Mesendoderm (in vitro differentiated cells): ENCODE measurements at regions not wholly inside any gene's neighbourhood (a gene's known extent, or its start where the extent isn't known, plus 50 kb on each side); places are given as distances from the start of the nearest gene placed in this dataset.
A peak's percentile ranks its signal among the peaks of the same experiment; 100 is the strongest.

Source experiments
- DNase-seq: peaks from one replicate; pipeline ENCODE4 v3.0.0; 2013
- H2AK5ac ChIP-seq: 2 replicates; pipeline ENCODE4 v1.6.1; 2013; ENCODE audit warnings: low read length, inconsistent platforms
- H2BK120ac ChIP-seq: 2 replicates; pipeline ENCODE4 v1.6.1; 2013; ENCODE audit warnings: low read depth, mild to moderate bottlenecking, low read length, moderate library complexity, mixed read lengths
- H2BK15ac ChIP-seq: replicated peaks from 2 replicates; pipeline ENCODE4 v1.6.1; 2013; ENCODE audit warnings: low read depth, mild to moderate bottlenecking, moderate library complexity
- H2BK5ac ChIP-seq: 2 replicates; pipeline ENCODE4 v1.6.1; 2013; ENCODE audit warnings: low read length, inconsistent platforms
- H3K18ac ChIP-seq: 2 replicates; pipeline ENCODE4 v1.6.1; 2013; ENCODE audit warnings: mild to moderate bottlenecking, low read length, mixed read lengths
- H3K23ac ChIP-seq: one replicate; pipeline ENCODE4 v1.6.1; 2013; ENCODE audit warnings: low read length
- H3K27ac ChIP-seq: 2 replicates; pipeline ENCODE4 v1.5.1; 2013; ENCODE audit warnings: low read depth, mild to moderate bottlenecking, inconsistent platforms, low read length, moderate library complexity
- H3K27me3 ChIP-seq: 2 replicates; pipeline ENCODE4 v1.6.1; 2013; ENCODE audit warnings: low read length, control low read depth, mild to moderate bottlenecking, inconsistent platforms; ENCODE audit not compliant: insufficient read depth, poor library complexity
- H3K36me3 ChIP-seq: 2 replicates; pipeline ENCODE4 v1.6.1; 2013; ENCODE audit warnings: low read length, inconsistent platforms; ENCODE audit not compliant: control insufficient read depth, insufficient read depth
- H3K4ac ChIP-seq: one replicate; pipeline ENCODE4 v1.6.1; 2013; ENCODE audit warnings: low read depth, mild to moderate bottlenecking, low read length, moderate library complexity
- H3K4me1 ChIP-seq: 2 replicates; pipeline ENCODE4 v1.6.1; 2013; ENCODE audit warnings: low read depth, low read length, inconsistent platforms; ENCODE audit not compliant: control insufficient read depth
- H3K4me2 ChIP-seq: 2 replicates; pipeline ENCODE4 v1.6.1; 2013; ENCODE audit warnings: low read length
- H3K4me3 ChIP-seq: 2 replicates; pipeline ENCODE4 v1.5.1; 2013; ENCODE audit warnings: mild to moderate bottlenecking, low read length
- H3K56ac ChIP-seq: one replicate; pipeline ENCODE4 v1.6.1; 2013; ENCODE audit warnings: low read length
- H3K79me1 ChIP-seq: 2 replicates; pipeline ENCODE4 v1.6.1; 2013; ENCODE audit warnings: low read length, inconsistent platforms
- H3K79me2 ChIP-seq: 2 replicates; pipeline ENCODE4 v1.6.1; 2013; ENCODE audit warnings: mild to moderate bottlenecking, low read length; ENCODE audit not compliant: control insufficient read depth, insufficient read depth
- H3K9ac ChIP-seq: 2 replicates; pipeline ENCODE4 v1.6.1; 2013; ENCODE audit warnings: low read length, inconsistent platforms
- H4K5ac ChIP-seq: one replicate; pipeline ENCODE4 v1.6.1; 2013; ENCODE audit warnings: low read length
- H4K8ac ChIP-seq: one replicate; pipeline ENCODE4 v1.6.1; 2013; ENCODE audit warnings: low read depth, mild to moderate bottlenecking, control low read depth, low read length, moderate library complexity
- WGBS: extraction: QIAGEN DNeasy Blood & Tissue Kit; methylation state at CpG from one replicate; pipeline ENCODE4 v1.1.7; 2013; ENCODE audit warnings: low lambda C conversion rate, missing lambda C conversion rate; ENCODE audit not compliant: insufficient coverage; ENCODE audit errors: extremely low coverage; 5-methylcytosine and 5-hydroxymethylcytosine counted together

DNA sequence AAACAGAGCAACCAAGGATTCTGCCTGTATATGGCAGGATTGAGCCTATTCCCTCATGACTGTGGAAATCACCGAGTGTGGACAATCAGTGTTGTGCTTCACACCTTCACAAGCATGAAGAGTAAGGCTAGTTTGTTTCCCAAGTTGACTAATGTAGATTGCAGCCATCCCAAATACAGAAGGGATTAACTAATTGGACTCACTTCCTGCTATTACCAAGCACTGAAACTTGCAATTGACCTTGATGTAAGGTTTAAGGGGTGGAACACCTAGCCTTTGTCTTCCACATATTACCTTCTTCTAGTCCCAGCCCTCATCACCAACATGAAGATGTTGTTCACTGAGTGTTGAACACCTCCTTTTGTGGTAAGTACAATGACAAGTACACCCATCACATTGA, 120.9 kb upstream of the RND3 start:
- H3K27ac ChIP-seq, result no peak overlapping the region
- no CpG with 5 or more reads among the region's 1 CpG for WGBS

DNA sequence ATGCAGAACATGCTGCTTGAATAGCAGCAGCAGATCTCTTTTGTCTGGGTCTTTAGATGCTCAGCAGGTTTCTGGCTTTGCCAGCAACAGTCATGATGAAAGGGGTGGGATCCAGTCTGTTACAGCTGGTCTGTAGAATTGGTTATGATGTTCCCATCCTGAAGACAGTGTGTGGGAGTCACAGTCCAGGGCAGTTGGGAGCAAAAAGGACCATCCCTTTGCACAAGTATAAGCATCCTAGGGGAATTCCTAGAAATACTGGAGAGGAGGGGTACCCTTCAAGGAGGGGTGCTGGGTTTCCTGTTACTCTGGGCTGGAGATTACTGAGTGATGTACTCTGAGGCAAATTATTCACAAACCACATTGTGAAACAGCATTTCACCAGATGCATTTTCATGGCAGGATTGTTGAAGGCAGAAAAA, 119.9 kb upstream of the RND3 start:
- no peak overlapping the region for H3K27ac ChIP-seq
- H3K79me2 ChIP-seq, result no peaks in the 10 kb centered on the region
- H2BK15ac ChIP-seq, result no peak overlapping the region
- no peak overlapping the region for H3K4ac ChIP-seq
- no peaks in the 10 kb centered on the region for H3K27me3 ChIP-seq
- no peak overlapping the region for H3K56ac ChIP-seq
- no peak overlapping the region for H4K5ac ChIP-seq
- no peaks in the 10 kb centered on the region for H3K79me1 ChIP-seq
- H3K4me3 ChIP-seq, result no peak overlapping the region
- no peak overlapping the region for H3K18ac ChIP-seq
- H2BK5ac ChIP-seq, result no peak overlapping the region
- no peak for DNase-seq
- H3K23ac ChIP-seq, result no peak overlapping the region
- no peaks in the 10 kb centered on the region for H3K4me1 ChIP-seq
- no peak overlapping the region for H2BK120ac ChIP-seq
- H4K8ac ChIP-seq, result no peak overlapping the region
- H3K36me3 ChIP-seq, result no peaks in the 10 kb centered on the region
- no peak overlapping the region for H3K4me2 ChIP-seq
- H3K9ac ChIP-seq, result no peak overlapping the region
- H2AK5ac ChIP-seq, result no peak overlapping the region

More for the DNA sequence above, 120.9 kb upstream of the RND3 start:
- Histone ChIP-seq H2AK5ac (no peak overlapping the region), H2BK120ac (no peak overlapping the region), H3K36me3 (no peaks in the 10 kb centered on the region), H2BK5ac (no peak overlapping the region), H3K27me3 (no peaks in the 10 kb centered on the region), H2BK15ac (no peak overlapping the region), H3K4me3 (no peak overlapping the region), H3K23ac (no peak overlapping the region), H4K8ac (no peak overlapping the region), H3K4ac (no peak overlapping the region), H3K18ac (no peak overlapping the region), H3K79me1 (no peaks in the 10 kb centered on the region), H4K5ac (no peak overlapping the region), H3K9ac (no peak overlapping the region), H3K4me1 (no peaks in the 10 kb centered on the region), H3K79me2 (no peaks in the 10 kb centered on the region), H3K56ac (peak overlapping the region; percentile 2), H3K4me2 (no peak overlapping the region)
- no peak for DNase-seq

DNA sequence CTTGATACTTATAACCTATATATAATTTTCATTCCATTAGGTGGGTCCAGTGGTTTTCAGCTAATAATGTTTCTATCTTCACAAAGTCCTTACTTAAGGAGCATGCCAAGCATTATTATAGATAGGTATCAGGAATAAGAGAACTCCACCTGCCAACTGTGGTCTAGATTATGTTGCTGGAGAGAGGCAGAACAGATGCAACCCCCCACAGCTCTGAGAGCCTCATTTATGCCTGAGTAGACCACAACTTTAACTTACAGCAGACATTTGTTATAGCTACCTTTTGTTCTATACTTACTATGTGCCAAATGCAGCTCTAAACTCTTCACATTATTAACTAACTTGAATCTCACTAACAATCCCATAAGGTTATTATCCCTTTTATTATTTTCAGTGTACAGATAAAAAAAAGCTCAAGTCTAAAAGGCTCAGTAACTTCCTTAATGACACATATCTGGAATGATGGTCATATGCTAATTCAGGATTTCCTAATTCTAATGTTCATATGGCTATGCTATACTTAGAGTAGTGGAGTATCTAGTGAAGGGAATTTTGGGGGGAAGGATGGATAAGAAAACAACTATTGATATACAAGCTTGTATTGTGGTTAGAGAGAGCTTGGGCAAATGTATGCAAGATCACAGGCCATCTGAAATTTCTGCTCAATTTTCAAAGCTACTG, 119.1 kb upstream of the RND3 start:
- Histone ChIP-seq H3K23ac (no peak overlapping the region), H3K27me3 (no peaks in the 10 kb centered on the region), H3K9ac (no peak overlapping the region), H3K18ac (no peak overlapping the region), H4K8ac (no peak overlapping the region), H3K27ac (no peak overlapping the region), H3K4me2 (no peak overlapping the region), H3K79me2 (no peaks in the 10 kb centered on the region), H3K79me1 (no peaks in the 10 kb centered on the region), H3K4me1 (no peaks in the 10 kb centered on the region), H2BK5ac (no peak overlapping the region), H4K5ac (no peak overlapping the region), H2BK15ac (no peak overlapping the region), H3K4ac (no peak overlapping the region), H2BK120ac (no peak overlapping the region), H3K36me3 (no peaks in the 10 kb centered on the region), H3K56ac (no peak overlapping the region), H2AK5ac (no peak overlapping the region), H3K4me3 (no peak overlapping the region)
- DNase-seq, result no peak

DNA sequence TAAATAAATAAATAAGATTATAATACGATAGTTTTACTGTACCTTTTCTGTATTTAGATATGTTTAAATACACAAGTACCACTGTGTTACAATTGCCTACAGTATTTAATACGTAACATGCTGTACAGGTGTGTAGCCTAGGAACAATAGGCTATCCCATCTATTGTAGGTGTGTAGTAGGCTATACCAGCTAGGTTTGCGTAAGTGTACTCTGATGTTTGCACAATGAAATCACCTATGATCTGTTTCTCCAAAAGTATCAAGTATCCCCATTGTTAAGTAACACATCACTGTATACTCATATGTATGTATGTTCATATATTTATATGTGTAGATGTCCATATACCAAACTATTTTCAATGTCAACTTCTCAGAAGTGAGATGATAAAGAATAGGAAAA, 118.2 kb upstream of the RND3 start:
- Histone ChIP-seq H2AK5ac (no peak overlapping the region), H3K4me3 (no peak overlapping the region), H4K8ac (no peak overlapping the region), H3K79me1 (no peaks in the 10 kb centered on the region), H3K23ac (no peak overlapping the region), H3K79me2 (no peaks in the 10 kb centered on the region), H3K9ac (no peak overlapping the region), H3K27me3 (no peaks in the 10 kb centered on the region), H3K27ac (no peak overlapping the region), H3K4ac (no peak overlapping the region), H3K4me2 (no peak overlapping the region), H2BK120ac (no peak overlapping the region), H3K36me3 (no peaks in the 10 kb centered on the region), H4K5ac (no peak overlapping the region), H3K4me1 (no peaks in the 10 kb centered on the region), H3K18ac (no peak overlapping the region), H2BK15ac (no peak overlapping the region), H2BK5ac (no peak overlapping the region), H3K56ac (no peak overlapping the region)
- DNase-seq, result no peak
- no CpG with 5 or more reads among the region's 3 CpGs for WGBS

DNA sequence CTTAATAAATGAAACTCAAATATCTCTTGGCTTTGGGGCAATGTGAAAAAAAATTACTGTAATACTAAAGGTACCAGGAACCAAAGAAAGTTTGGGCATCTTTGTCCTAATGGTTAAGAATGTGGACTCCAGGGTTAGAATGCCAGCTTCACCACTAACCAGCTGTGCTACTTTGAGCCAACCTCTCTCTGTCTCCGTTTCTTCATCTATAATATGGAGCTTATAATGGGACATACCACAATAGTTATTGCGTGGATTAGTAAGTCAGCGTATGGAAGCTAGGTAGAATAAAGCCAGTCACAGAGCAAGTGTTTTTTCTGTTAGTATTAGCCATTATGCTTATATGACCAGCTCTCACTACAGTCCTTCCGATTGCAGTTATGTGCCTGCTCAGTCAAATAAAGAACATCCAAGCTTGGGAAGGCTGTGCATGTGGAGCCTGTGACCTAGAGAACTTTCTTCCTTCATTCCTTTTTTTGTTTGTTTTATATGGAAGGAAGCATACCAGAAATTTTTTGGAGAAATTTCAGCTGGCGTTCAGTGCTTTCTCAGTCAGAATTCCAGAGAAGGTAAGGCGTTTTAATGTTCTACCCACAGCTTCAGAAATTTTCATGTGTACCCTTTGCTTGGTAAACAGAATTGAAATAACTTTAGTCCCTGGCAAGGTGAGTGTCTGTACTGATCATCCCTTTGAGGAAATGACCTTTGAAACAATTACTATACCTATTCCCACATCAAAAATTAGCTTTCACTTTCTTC, 114.0 kb upstream of the RND3 start:
- Histone ChIP-seq H2BK15ac (no peak overlapping the region), H3K4ac (no peak overlapping the region), H3K27ac (no peak overlapping the region), H3K79me2 (no peaks in the 10 kb centered on the region), H2AK5ac (no peak overlapping the region), H4K5ac (no peak overlapping the region), H3K4me1 (no peaks in the 10 kb centered on the region), H3K18ac (no peak overlapping the region), H3K27me3 (no peaks in the 10 kb centered on the region), H2BK5ac (no peak overlapping the region), H2BK120ac (no peak overlapping the region), H3K79me1 (no peaks in the 10 kb centered on the region), H3K23ac (no peak overlapping the region), H3K4me2 (no peak overlapping the region), H3K36me3 (no peaks in the 10 kb centered on the region), H3K4me3 (no peak overlapping the region), H3K9ac (no peak overlapping the region), H3K56ac (no peak overlapping the region), H4K8ac (no peak overlapping the region)
- no CpG with 5 or more reads among the region's 6 CpGs for WGBS
- no peak for DNase-seq

DNA sequence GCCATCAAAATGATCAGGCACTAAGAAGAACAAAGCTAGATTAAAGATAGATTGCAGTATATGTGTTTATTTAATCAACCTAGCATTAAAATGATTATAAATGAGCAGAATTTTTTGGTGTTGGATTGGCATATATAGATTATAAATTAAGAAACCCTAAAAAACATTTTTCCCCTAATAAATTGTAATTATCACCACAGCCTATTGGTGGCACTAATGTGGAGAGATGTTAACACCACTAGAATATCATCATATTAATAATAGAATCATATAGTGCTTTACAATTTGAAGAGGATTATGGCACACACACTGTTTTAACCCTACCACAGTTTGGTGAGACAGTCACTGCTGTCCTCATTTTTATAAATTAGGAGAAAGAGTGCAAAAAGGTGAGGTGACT, 112.4 kb upstream of the RND3 start:
- DNase-seq, result no peak
- H3K79me1 ChIP-seq, result no peaks in the 10 kb centered on the region
- no peak overlapping the region for H3K18ac ChIP-seq
- no peak overlapping the region for H3K27ac ChIP-seq
- H4K8ac ChIP-seq, result no peak overlapping the region
- H2BK15ac ChIP-seq, result no peak overlapping the region
- no peak overlapping the region for H2BK5ac ChIP-seq
- H3K4me2 ChIP-seq, result no peak overlapping the region
- H2AK5ac ChIP-seq, result no peak overlapping the region
- no peak overlapping the region for H3K4ac ChIP-seq
- no peak overlapping the region for H4K5ac ChIP-seq
- no peaks in the 10 kb centered on the region for H3K36me3 ChIP-seq
- no peak overlapping the region for H3K23ac ChIP-seq
- no peak overlapping the region for H3K4me3 ChIP-seq
- no peaks in the 10 kb centered on the region for H3K4me1 ChIP-seq
- H2BK120ac ChIP-seq, result no peak overlapping the region
- no peaks in the 10 kb centered on the region for H3K79me2 ChIP-seq
- no peak overlapping the region for H3K9ac ChIP-seq
- no peaks in the 10 kb centered on the region for H3K27me3 ChIP-seq
- H3K56ac ChIP-seq, result no peak overlapping the region
